IMR-90 (cell line): ENCODE measurements at regions not wholly inside any gene's neighbourhood (a gene's known extent, or its start where the extent isn't known, plus 50 kb on each side); places are given as distances from the start of the nearest gene placed in this dataset.
A peak's percentile ranks its signal among the peaks of the same experiment; 100 is the strongest.

ENCODE experiments used
- ATAC-seq: fragments of 200-7000 bp; cut with Tn5 transposase; 2 replicates; pipeline ENCODE4 v1.9.1; 2020; ENCODE audit warnings: low read depth, mild to moderate bottlenecking, moderate library complexity
- BruUV-seq: library from RNA; stranded (reverse); fragments of 400-500 nt; replicated peaks from 2 replicates; lab custom pipeline; 2021; lab: Mats Ljungman, UMichigan
- CTCF ChIA-PET: fragments of 300-600 bp; formaldehyde crosslinking; extraction: SDS; loops from one replicate; lab custom pipeline; 2021; ENCODE audit warnings: antibody characterized with exemption; lab: Yijun Ruan, JAX
- POLR2A ChIA-PET: fragments of 300-600 bp; sonication (Branson Sonifier 250); formaldehyde crosslinking; loops from one replicate; lab custom pipeline; 2022; ENCODE audit warnings: antibody characterized with exemption; ENCODE audit not compliant: unreplicated experiment; lab: Charles Lee
- DNase-seq: peaks from one replicate; pipeline ENCODE4 v3.0.0; 2013
- H2AFZ ChIP-seq: replicated peaks from 2 replicates; pipeline ENCODE3; 2013; ENCODE audit warnings: low read length, mild to moderate bottlenecking; ENCODE audit not compliant: poor library complexity
- H2AK5ac ChIP-seq: 2 replicates; pipeline ENCODE4 v1.6.1; 2013; ENCODE audit warnings: low read depth, low read length, inconsistent platforms
- H2AK9ac ChIP-seq: replicated peaks from 2 replicates; pipeline ENCODE3; 2013; ENCODE audit warnings: mild to moderate bottlenecking, low read depth, low read length, moderate library complexity; ENCODE audit not compliant: poor library complexity
- H2BK120ac ChIP-seq: 2 replicates; pipeline ENCODE4 v1.6.1; 2013; ENCODE audit warnings: low read depth, low read length, inconsistent platforms
- H2BK15ac ChIP-seq: 3 replicates; pipeline ENCODE4 v1.6.1; 2013; ENCODE audit warnings: low read depth, low read length, inconsistent platforms
- H2BK20ac ChIP-seq: 2 replicates; pipeline ENCODE4 v1.6.1; 2013; ENCODE audit warnings: low read depth, mild to moderate bottlenecking, inconsistent platforms, low read length, moderate library complexity
- H2BK5ac ChIP-seq: 2 replicates; pipeline ENCODE4 v1.6.1; 2013; ENCODE audit warnings: mild to moderate bottlenecking, low read depth, low read length, inconsistent platforms; ENCODE audit not compliant: poor library complexity, severe bottlenecking
- H3K14ac ChIP-seq: replicated peaks from 2 replicates; pipeline ENCODE4 v1.6.1; 2013; ENCODE audit warnings: low read depth, low read length, inconsistent platforms
- H3K18ac ChIP-seq: 2 replicates; pipeline ENCODE4 v1.6.1; 2013; ENCODE audit warnings: low read depth, low read length, control low read depth
- H3K23ac ChIP-seq: 2 replicates; pipeline ENCODE4 v1.6.1; 2013; ENCODE audit warnings: low read depth, low read length, inconsistent platforms
- H3K27ac ChIP-seq: 2 replicates; pipeline ENCODE4 v1.5.1; 2013; ENCODE audit warnings: mild to moderate bottlenecking, control low read depth, low read length; ENCODE audit not compliant: insufficient read depth
- H3K27me3 ChIP-seq: 2 replicates; pipeline ENCODE4 v1.6.1; 2013; ENCODE audit warnings: low read length; ENCODE audit not compliant: control insufficient read depth, insufficient read depth
- H3K36me3 ChIP-seq: 2 replicates; pipeline ENCODE4 v1.6.1; 2013; ENCODE audit warnings: low read length, mixed read lengths; ENCODE audit not compliant: control insufficient read depth, insufficient read depth
- H3K4ac ChIP-seq: 2 replicates; pipeline ENCODE4 v1.6.1; 2013; ENCODE audit warnings: low read depth, low read length, inconsistent platforms
- H3K4me1 ChIP-seq: 2 replicates; pipeline ENCODE4 v1.6.1; 2013; ENCODE audit warnings: low read length, mixed read lengths; ENCODE audit not compliant: control insufficient read depth, insufficient read depth
- H3K4me2 ChIP-seq: 2 replicates; pipeline ENCODE4 v1.6.1; 2013; ENCODE audit warnings: low read depth, mild to moderate bottlenecking, control low read depth, low read length, moderate library complexity
- H3K4me3 ChIP-seq: 2 replicates; pipeline ENCODE4 v1.5.1; 2013; ENCODE audit warnings: low read depth, mild to moderate bottlenecking, control low read depth, low read length, moderate library complexity; ENCODE audit not compliant: insufficient read depth
- H3K56ac ChIP-seq: 2 replicates; pipeline ENCODE4 v1.6.1; 2013; ENCODE audit warnings: low read length, inconsistent platforms; ENCODE audit not compliant: insufficient read depth; ENCODE audit errors: extremely low read depth
- H3K79me1 ChIP-seq, 2 experiments: 2 replicates each; pipeline ENCODE4 v1.6.1; 2013; ENCODE audit warnings: low read length in 2 of 2, inconsistent platforms in 1 of 2, low read depth in 1 of 2
- H3K9ac ChIP-seq: 2 replicates; pipeline ENCODE4 v1.6.1; 2013; ENCODE audit warnings: low read depth, low read length, control low read depth
- H3K9me1 ChIP-seq: 2 replicates; pipeline ENCODE4 v1.6.1; 2013; ENCODE audit warnings: low read length, inconsistent platforms; ENCODE audit not compliant: insufficient read depth
- H3K9me3 ChIP-seq: 2 replicates; pipeline ENCODE4 v1.6.1; 2013; ENCODE audit warnings: low read length; ENCODE audit not compliant: control insufficient read depth, insufficient read depth
- H4K20me1 ChIP-seq: 2 replicates; pipeline ENCODE4 v1.6.1; 2013; ENCODE audit warnings: low read length, inconsistent platforms; ENCODE audit not compliant: insufficient read depth
- H4K5ac ChIP-seq: 2 replicates; pipeline ENCODE4 v1.6.1; 2013; ENCODE audit warnings: mild to moderate bottlenecking, low read depth, low read length, control low read depth
- H4K8ac ChIP-seq, 2 experiments: 2 replicates each; pipeline ENCODE4 v1.6.1; 2013; ENCODE audit warnings: low read depth in 2 of 2, low read length in 2 of 2, control low read depth in 1 of 2, inconsistent platforms in 1 of 2
- H4K91ac ChIP-seq: 2 replicates; pipeline ENCODE4 v1.6.1; 2013; ENCODE audit warnings: low read depth, low read length, inconsistent platforms; ENCODE audit not compliant: insufficient read depth
- MAFK ChIP-seq: IDR thresholded peaks from 2 replicates; pipeline ENCODE4 v1.6.1; 2012; ENCODE audit warnings: low read depth, low read length, improper control_type of control experiment
- WGBS, 2 experiments: methylation state at CpG; one replicate each; pipeline versions ENCODE4 v1.1.5 to v1.1.7; 2013; ENCODE audit warnings: missing lambda C conversion rate in 2 of 2; ENCODE audit not compliant: insufficient read length in 1 of 2; ENCODE audit errors: extremely low coverage in 2 of 2; 5-methylcytosine and 5-hydroxymethylcytosine counted together
- dilution Hi-C: fragments of 300-500 bp; cut with HindIII; formaldehyde crosslinking; loops from one replicate; pipeline ENCODE4 v1.14.3; 2018; ENCODE audit warnings: low sequenced_read_pairs; ENCODE audit not compliant: unreplicated experiment
- in situ Hi-C: fragments of 300-500 bp; cut with MboI; formaldehyde crosslinking; loops from 3 replicates; pipeline ENCODE4 v1.14.3; 2019; ENCODE audit warnings: low sequenced_read_pairs, inconsistent platforms, mixed read lengths
- intact Hi-C: fragments of 100-400 bp; cut with micrococcal nuclease; formaldehyde crosslinking; loops from 2 replicates; pipeline ENCODE4 v1.10.0; 2022
- TF ChIP-seq, protein P1 (sequence below): fragments of 150-350 bp; IDR thresholded peaks from 2 replicates; pipeline ENCODE4 v1.6.1; 2017; ENCODE audit warnings: mild to moderate bottlenecking, antibody characterized with exemption, low read length, low read depth

GRCh38 chr3:18151199-18151598 is 273.9 kb downstream of the SATB1 start:
- Histone ChIP-seq H2AK5ac (no peak overlapping the region), H2BK20ac (no peak overlapping the region), H3K4ac (no peak overlapping the region), H3K9me1 (no peaks in the 10 kb centered on the region), H4K8ac (no peak overlapping the region), H3K23ac (no peak overlapping the region), H3K27me3 (no peaks in the 10 kb centered on the region), H3K4me3 (no peak overlapping the region), H3K79me1 (no peaks in the 10 kb centered on the region), H4K20me1 (no peaks in the 10 kb centered on the region), H2BK120ac (no peak overlapping the region), H3K9ac (no peak overlapping the region), H3K9me3 (no peaks in the 10 kb centered on the region), H3K56ac (no peak overlapping the region), H3K36me3 (no peaks in the 10 kb centered on the region), H3K4me2 (no peak overlapping the region), H3K27ac (no peak overlapping the region), H2BK15ac (no peak overlapping the region), H3K18ac (no peak overlapping the region), H2AFZ (no peak overlapping the region), H2BK5ac (no peak overlapping the region), H4K5ac (no peak overlapping the region), H2AK9ac (no peak overlapping the region), H3K14ac (no peak overlapping the region), H3K4me1 (no peaks in the 10 kb centered on the region), H4K91ac (no peak overlapping the region)
- ATAC-seq (no peak), DNase-seq (no peak)
- BruUV-seq: no TSS peak
- ChIA-PET POLR2A (no interaction called here), CTCF (no interaction called here)
- dilution Hi-C loops: no loop called here
- WGBS, 2 experiments: no CpG with 5 or more reads among the region's 3 CpGs
- intact Hi-C loops: no loop called here
- TF ChIP-seq, protein P1, sequence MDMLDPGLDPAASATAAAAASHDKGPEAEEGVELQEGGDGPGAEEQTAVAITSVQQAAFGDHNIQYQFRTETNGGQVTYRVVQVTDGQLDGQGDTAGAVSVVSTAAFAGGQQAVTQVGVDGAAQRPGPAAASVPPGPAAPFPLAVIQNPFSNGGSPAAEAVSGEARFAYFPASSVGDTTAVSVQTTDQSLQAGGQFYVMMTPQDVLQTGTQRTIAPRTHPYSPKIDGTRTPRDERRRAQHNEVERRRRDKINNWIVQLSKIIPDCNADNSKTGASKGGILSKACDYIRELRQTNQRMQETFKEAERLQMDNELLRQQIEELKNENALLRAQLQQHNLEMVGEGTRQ: no peak
- TF ChIP-seq MAFK: peak; percentile 48; the same call in 1 of the 2 replicates
- in situ Hi-C loops: no loop called here
